ENCODE measurements at regions not wholly inside any gene's neighbourhood (a gene's known extent, or its start where the extent isn't known, plus 50 kb on each side); places are given as distances from the start of the nearest gene placed in this dataset.

DNA sequence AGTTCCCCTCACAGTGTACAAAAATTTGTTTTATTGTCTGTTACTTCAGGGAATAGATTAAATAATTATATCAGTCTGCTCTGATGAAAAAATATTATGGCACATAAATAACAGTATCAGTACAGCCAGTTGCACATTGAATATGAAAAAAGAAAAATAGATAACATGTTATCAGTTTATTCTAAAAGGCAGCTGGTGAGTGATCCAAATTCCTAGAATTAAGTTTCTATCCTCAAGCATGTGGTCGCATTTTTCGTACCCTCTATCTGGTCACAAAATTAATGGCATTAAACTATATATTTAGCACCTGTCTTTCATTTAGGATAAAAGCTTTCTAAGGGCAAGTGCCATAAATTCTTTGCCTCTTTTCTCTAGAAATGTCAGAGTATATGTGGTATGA, 944.8 kb upstream of the PCDH9 start:
- no peaks in the 10 kb centered on the region for H3K27me3 ChIP-seq (ENCODE audit: insufficient read depth, poor library complexity, severe bottlenecking)
- H3K4me3 ChIP-seq (replicated peaks; ENCODE audit: insufficient read depth, low read length): no peak overlapping the region
- DNase-seq (ENCODE audit: low read depth in 1 of 2, low spot score in 1 of 2): no peak
- no peak for TF ChIP-seq SPI1 (IDR thresholded peaks at IDR 0.05; ENCODE audit: borderline replicate concordance, low read depth)
- TF ChIP-seq GABPA (IDR thresholded peaks at IDR 0.05; ENCODE audit: low read depth): no peak
- TF ChIP-seq POLR2AphosphoS5 (IDR thresholded peaks at IDR 0.05; ENCODE audit: low read depth): no peak
- TF ChIP-seq, protein P1, sequence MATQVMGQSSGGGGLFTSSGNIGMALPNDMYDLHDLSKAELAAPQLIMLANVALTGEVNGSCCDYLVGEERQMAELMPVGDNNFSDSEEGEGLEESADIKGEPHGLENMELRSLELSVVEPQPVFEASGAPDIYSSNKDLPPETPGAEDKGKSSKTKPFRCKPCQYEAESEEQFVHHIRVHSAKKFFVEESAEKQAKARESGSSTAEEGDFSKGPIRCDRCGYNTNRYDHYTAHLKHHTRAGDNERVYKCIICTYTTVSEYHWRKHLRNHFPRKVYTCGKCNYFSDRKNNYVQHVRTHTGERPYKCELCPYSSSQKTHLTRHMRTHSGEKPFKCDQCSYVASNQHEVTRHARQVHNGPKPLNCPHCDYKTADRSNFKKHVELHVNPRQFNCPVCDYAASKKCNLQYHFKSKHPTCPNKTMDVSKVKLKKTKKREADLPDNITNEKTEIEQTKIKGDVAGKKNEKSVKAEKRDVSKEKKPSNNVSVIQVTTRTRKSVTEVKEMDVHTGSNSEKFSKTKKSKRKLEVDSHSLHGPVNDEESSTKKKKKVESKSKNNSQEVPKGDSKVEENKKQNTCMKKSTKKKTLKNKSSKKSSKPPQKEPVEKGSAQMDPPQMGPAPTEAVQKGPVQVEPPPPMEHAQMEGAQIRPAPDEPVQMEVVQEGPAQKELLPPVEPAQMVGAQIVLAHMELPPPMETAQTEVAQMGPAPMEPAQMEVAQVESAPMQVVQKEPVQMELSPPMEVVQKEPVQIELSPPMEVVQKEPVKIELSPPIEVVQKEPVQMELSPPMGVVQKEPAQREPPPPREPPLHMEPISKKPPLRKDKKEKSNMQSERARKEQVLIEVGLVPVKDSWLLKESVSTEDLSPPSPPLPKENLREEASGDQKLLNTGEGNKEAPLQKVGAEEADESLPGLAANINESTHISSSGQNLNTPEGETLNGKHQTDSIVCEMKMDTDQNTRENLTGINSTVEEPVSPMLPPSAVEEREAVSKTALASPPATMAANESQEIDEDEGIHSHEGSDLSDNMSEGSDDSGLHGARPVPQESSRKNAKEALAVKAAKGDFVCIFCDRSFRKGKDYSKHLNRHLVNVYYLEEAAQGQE (IDR thresholded peaks at IDR 0.05; ENCODE audit: insufficient replicate concordance, low read depth): no peak
- TF ChIP-seq, protein P2, sequence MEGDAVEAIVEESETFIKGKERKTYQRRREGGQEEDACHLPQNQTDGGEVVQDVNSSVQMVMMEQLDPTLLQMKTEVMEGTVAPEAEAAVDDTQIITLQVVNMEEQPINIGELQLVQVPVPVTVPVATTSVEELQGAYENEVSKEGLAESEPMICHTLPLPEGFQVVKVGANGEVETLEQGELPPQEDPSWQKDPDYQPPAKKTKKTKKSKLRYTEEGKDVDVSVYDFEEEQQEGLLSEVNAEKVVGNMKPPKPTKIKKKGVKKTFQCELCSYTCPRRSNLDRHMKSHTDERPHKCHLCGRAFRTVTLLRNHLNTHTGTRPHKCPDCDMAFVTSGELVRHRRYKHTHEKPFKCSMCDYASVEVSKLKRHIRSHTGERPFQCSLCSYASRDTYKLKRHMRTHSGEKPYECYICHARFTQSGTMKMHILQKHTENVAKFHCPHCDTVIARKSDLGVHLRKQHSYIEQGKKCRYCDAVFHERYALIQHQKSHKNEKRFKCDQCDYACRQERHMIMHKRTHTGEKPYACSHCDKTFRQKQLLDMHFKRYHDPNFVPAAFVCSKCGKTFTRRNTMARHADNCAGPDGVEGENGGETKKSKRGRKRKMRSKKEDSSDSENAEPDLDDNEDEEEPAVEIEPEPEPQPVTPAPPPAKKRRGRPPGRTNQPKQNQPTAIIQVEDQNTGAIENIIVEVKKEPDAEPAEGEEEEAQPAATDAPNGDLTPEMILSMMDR (IDR thresholded peaks at IDR 0.05; ENCODE audit: insufficient read depth, low read length): no peak
- no peak overlapping the region for H3K27ac ChIP-seq (replicated peaks)

DNA sequence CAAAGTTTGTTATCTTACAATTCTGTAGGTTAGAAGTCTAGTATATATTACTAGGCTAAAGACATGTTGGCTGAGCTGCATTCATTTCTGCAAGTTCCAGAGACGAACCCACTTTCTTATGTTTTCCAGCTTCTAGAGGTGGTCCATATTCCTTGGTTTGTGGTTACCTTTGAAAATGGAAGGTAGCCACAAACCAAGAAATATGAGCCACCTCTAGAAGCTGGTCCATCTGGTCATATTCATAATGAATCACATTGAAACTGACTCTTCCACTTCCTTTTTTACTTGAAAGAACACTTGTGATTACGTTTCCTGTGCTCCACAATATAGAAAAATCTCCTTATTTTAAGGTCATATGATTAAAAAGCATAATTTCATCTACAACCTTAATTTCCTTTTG, 943.0 kb upstream of the PCDH9 start:
- TF ChIP-seq POLR2AphosphoS5 (IDR thresholded peaks at IDR 0.05; ENCODE audit: low read depth) (no peak), GABPA (IDR thresholded peaks at IDR 0.05; ENCODE audit: low read depth) (no peak), SPI1 (IDR thresholded peaks at IDR 0.05; ENCODE audit: borderline replicate concordance, low read depth) (no peak)
- TF ChIP-seq, protein P2 (IDR thresholded peaks at IDR 0.05; ENCODE audit: insufficient read depth, low read length): no peak
- TF ChIP-seq, protein P1 (IDR thresholded peaks at IDR 0.05; ENCODE audit: insufficient replicate concordance, low read depth): no peak
- DNase-seq (ENCODE audit: low read depth in 1 of 2, low spot score in 1 of 2): no peak
- Histone ChIP-seq H3K27me3 (ENCODE audit: insufficient read depth, poor library complexity, severe bottlenecking) (no peaks in the 10 kb centered on the region), H3K4me3 (replicated peaks; ENCODE audit: insufficient read depth, low read length) (no peak overlapping the region), H3K27ac (replicated peaks) (no peak overlapping the region)

DNA sequence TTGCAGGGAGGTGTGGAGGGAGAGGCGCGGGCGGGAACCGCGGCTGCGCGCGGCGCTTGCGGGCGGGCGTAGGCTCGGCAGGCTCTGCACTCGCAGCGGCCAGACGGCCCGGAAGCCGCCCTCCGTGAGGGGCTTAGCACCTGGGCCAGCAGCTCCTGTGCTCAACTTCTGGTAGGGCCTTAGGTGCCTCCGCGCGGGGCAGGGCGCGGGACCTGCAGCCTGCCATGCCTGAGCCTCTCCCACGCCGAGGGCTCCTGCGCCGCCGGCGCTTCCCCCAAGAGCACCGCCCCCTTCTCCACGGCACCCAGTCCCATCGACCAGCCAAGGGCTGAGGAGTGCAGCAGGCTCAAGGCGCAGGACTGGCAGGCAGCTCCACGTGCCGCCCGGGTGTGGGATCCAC, 940.8 kb upstream of the PCDH9 start:
- no peak for DNase-seq (ENCODE audit: low read depth in 1 of 2, low spot score in 1 of 2)
- Histone ChIP-seq H3K27me3 (ENCODE audit: insufficient read depth, poor library complexity, severe bottlenecking) (no peaks in the 10 kb centered on the region), H3K4me3 (replicated peaks; ENCODE audit: insufficient read depth, low read length) (no peak overlapping the region), H3K27ac (replicated peaks) (no peak overlapping the region)
- TF ChIP-seq, protein P2 (IDR thresholded peaks at IDR 0.05; ENCODE audit: insufficient read depth, low read length): no peak
- TF ChIP-seq POLR2AphosphoS5 (IDR thresholded peaks at IDR 0.05; ENCODE audit: low read depth) (no peak), SPI1 (IDR thresholded peaks at IDR 0.05; ENCODE audit: borderline replicate concordance, low read depth) (no peak), GABPA (IDR thresholded peaks at IDR 0.05; ENCODE audit: low read depth) (no peak)
- TF ChIP-seq, protein P1 (IDR thresholded peaks at IDR 0.05; ENCODE audit: insufficient replicate concordance, low read depth): no peak

All from HL-60 (cell line).